SU-DHL-6 (cell line): ENCODE measurements at regions not wholly inside any gene's neighbourhood (a gene's known extent, or its start where the extent isn't known, plus 50 kb on each side); places are given as distances from the start of the nearest gene placed in this dataset.

ENCODE experiments used
- EZH2phosphoT487 ChIP-seq: fragments of 200-600 bp; sonication (generic), shearing (Covaris generic); conservative IDR thresholded peaks from 2 replicates; pipeline ENCODE4 v1.6.1; 2018; ENCODE audit warnings: mild to moderate bottlenecking, antibody characterized with exemption, low read length, moderate library complexity, mixed read lengths
- TF ChIP-seq, protein P1 (sequence below): fragments of 200-600 bp; sonication (generic); IDR thresholded peaks from one replicate; pipeline ENCODE4 v1.5.1; 2017; ENCODE audit warnings: antibody characterized with exemption, mild to moderate bottlenecking, low read length, moderate library complexity; ENCODE audit not compliant: insufficient read depth, poor library complexity, severe bottlenecking

DNA sequence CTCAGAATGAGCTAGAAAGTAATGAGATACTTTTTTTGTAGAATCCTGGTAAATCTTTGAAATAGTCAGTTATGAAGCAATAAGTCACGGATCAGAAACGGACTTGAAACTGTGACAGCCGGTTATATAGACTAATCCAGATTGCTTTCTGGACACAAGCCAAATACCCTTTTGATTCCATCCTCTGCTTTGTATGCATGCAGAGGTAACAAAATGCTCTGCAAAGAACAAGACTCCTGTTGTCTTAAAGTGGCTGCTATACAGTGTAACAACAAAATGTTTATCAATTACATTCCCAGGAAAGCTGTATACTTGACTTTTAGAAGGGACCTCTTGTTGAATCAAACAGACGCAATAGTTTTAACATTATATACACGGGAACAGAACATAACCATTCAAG lies 66.5 kb upstream of the STARD13 start:
- TF ChIP-seq, protein P1, sequence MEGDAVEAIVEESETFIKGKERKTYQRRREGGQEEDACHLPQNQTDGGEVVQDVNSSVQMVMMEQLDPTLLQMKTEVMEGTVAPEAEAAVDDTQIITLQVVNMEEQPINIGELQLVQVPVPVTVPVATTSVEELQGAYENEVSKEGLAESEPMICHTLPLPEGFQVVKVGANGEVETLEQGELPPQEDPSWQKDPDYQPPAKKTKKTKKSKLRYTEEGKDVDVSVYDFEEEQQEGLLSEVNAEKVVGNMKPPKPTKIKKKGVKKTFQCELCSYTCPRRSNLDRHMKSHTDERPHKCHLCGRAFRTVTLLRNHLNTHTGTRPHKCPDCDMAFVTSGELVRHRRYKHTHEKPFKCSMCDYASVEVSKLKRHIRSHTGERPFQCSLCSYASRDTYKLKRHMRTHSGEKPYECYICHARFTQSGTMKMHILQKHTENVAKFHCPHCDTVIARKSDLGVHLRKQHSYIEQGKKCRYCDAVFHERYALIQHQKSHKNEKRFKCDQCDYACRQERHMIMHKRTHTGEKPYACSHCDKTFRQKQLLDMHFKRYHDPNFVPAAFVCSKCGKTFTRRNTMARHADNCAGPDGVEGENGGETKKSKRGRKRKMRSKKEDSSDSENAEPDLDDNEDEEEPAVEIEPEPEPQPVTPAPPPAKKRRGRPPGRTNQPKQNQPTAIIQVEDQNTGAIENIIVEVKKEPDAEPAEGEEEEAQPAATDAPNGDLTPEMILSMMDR: no peak
- TF ChIP-seq EZH2phosphoT487: no peak
